Upper lobe of left lung (tissue), 6 donors: ENCODE measurements at regions not wholly inside any gene's neighbourhood (a gene's known extent, or its start where the extent isn't known, plus 50 kb on each side); places are given as distances from the start of the nearest gene placed in this dataset.
A peak's percentile ranks its signal among the peaks of the same experiment; 100 is the strongest.

Experiments used
- ATAC-seq, 2 donors: fragments of 200-7000 bp; cut with Tn5 transposase; one replicate each; pipeline ENCODE4 v1.9.1; 2022; ENCODE audit warnings: mild to moderate bottlenecking in 2 of 2, moderate library complexity in 2 of 2; ENCODE audit not compliant: low FRiP score in 2 of 2
- DNase-seq, 2 donors: peaks; one replicate each; pipeline ENCODE4 v3.0.0-alpha.2; 2019 to 2020
- H3K27ac ChIP-seq, 4 donors: fragments of 200-600 bp; sonication (generic); one replicate each; pipeline ENCODE4 v1.5.1; 2016 to 2019
- H3K27me3 ChIP-seq, 4 donors: fragments of 200-600 bp; sonication (generic); one replicate each; pipeline ENCODE4 v1.5.1; 2017 to 2019
- H3K36me3 ChIP-seq, 4 donors: fragments of 200-600 bp; sonication (generic); one replicate each; pipeline ENCODE4 v1.5.1; 2016 to 2019
- H3K4me1 ChIP-seq, 4 donors: fragments of 200-600 bp; sonication (generic); one replicate each; pipeline ENCODE4 v1.5.1; 2018 to 2019
- H3K4me3 ChIP-seq, 4 donors: fragments of 200-600 bp; sonication (generic); one replicate each; pipeline ENCODE4 v1.5.1; 2017 to 2019; ENCODE audit warnings: mild to moderate bottlenecking in 2 of 4, moderate library complexity in 1 of 4
- H3K9me3 ChIP-seq, 4 donors: fragments of 200-600 bp; sonication (generic); one replicate each; pipeline ENCODE4 v1.5.1; 2018 to 2019
- CTCF ChIP-seq, 6 experiments: fragments of 450-650 bp in 4 of 6; fragments of 200-600 bp in 2 of 6; sonication (generic) in 2 of 6; IDR thresholded peaks; one replicate each; pipeline ENCODE4 v1.5.1; 2016 to 2019; ENCODE audit warnings: antibody characterized with exemption in 6 of 6
- EP300 ChIP-seq, 4 donors: sonication (generic); formaldehyde crosslinking; IDR thresholded peaks; one replicate each; pipeline ENCODE4 v1.5.1; 2017; ENCODE audit warnings: antibody characterized with exemption in 4 of 4, control low read depth in 2 of 4
- POLR2A ChIP-seq, 4 donors: fragments of 450-650 bp; IDR thresholded peaks; one replicate each; pipeline ENCODE4 v1.5.1; 2016 to 2017; ENCODE audit warnings: antibody characterized with exemption in 4 of 4, mild to moderate bottlenecking in 2 of 4
- POLR2AphosphoS5 ChIP-seq, 2 donors: sonication (generic); formaldehyde crosslinking; IDR thresholded peaks; one replicate each; pipeline ENCODE4 v1.5.1; 2017; ENCODE audit warnings: antibody characterized with exemption in 2 of 2
- WGBS, 2 donors: methylation state at CpG; one replicate each; pipeline ENCODE4 v1.1.5; 2017 to 2018; 5-methylcytosine and 5-hydroxymethylcytosine counted together
- donor health status: DM: no; HTN: no; CAD: no; lungs with moderate emphysema.
- donor health status: DM: no; HTN: yes; CAD: no; lungs with severe emphysema.

- no peaks in the 10 kb centered on the region for H3K27me3 ChIP-seq
- H3K36me3 ChIP-seq: no peaks in the 10 kb centered on the region
- DNase-seq (no peak), ATAC-seq (no peak)
- H3K4me1 ChIP-seq: peaks cover 5 to 23% (median 11%) of the 10 kb centered on the region in 4 donors
- TF ChIP-seq POLR2AphosphoS5 (IDR thresholded peaks at IDR 0.05): no peak
- H3K9me3 ChIP-seq: no peaks in the 10 kb centered on the region
- no peak overlapping the region for H3K27ac ChIP-seq
- WGBS, 2 donors: 98 to 100% methylated on average over 2 of the region's 2 CpGs
- no peak overlapping the region for H3K4me3 ChIP-seq
Measured at GRCh38 chr9:109919736-109920408, 139.9 kb downstream of the PALM2AKAP2 start.

GRCh38 chr9:109922617-109923470 is 142.8 kb downstream of the PALM2AKAP2 start:
- WGBS, 2 donors: 52 to 60% methylated on average over 2 of the region's 2 CpGs

GRCh38 chr9:109923471-109923760 is 143.4 kb downstream of the PALM2AKAP2 start:
- TF ChIP-seq CTCF (IDR thresholded peaks at IDR 0.05) (no peak), EP300 (IDR thresholded peaks at IDR 0.05) (no peak), POLR2A (IDR thresholded peaks at IDR 0.05) (no peak), POLR2AphosphoS5 (IDR thresholded peaks at IDR 0.05) (peak in 1 of 2 donors; percentile 34)
- WGBS, 2 donors: 54 to 56% methylated on average over 5 of the region's 5 CpGs
- H3K4me1 ChIP-seq: peaks cover 3 to 15% (median 5%) of the 10 kb centered on the region in 4 donors
- no peaks in the 10 kb centered on the region for H3K27me3 ChIP-seq
- H3K9me3 ChIP-seq: no peaks in the 10 kb centered on the region
- H3K36me3 ChIP-seq: no peaks in the 10 kb centered on the region
- H3K4me3 ChIP-seq: no peak overlapping the region
- peak overlapping the region in 1 of 4 donors; percentile 37 for H3K27ac ChIP-seq
- no peak for DNase-seq
- no peak for ATAC-seq

More at GRCh38 chr9:109922617-109923470, 142.8 kb downstream of the PALM2AKAP2 start:
- Histone ChIP-seq H3K27me3 (no peaks in the 10 kb centered on the region), H3K4me3 (no peak overlapping the region), H3K4me1 (peaks cover 5 to 20% (median 10%) of the 10 kb centered on the region in 4 donors), H3K36me3 (no peaks in the 10 kb centered on the region), H3K9me3 (no peaks in the 10 kb centered on the region), H3K27ac (peak overlapping the region in 1 of 4 donors; percentile 4)
- no peak for ATAC-seq
- no peak for DNase-seq
- TF ChIP-seq CTCF (IDR thresholded peaks at IDR 0.05) (no peak), POLR2AphosphoS5 (IDR thresholded peaks at IDR 0.05) (no peak), EP300 (IDR thresholded peaks at IDR 0.05) (no peak), POLR2A (IDR thresholded peaks at IDR 0.05) (no peak)

GRCh38 chr9:109923806-109924205 is 143.8 kb downstream of the PALM2AKAP2 start:
- H3K4me1 ChIP-seq: peaks cover 0 to 11% (median 3%) of the 10 kb centered on the region in 4 donors
- peak overlapping the region in 1 of 4 donors; percentile 37 for H3K27ac ChIP-seq
- DNase-seq (no peak), ATAC-seq (no peak)
- no peaks in the 10 kb centered on the region for H3K36me3 ChIP-seq
- TF ChIP-seq EP300 (IDR thresholded peaks at IDR 0.05) (no peak), CTCF (IDR thresholded peaks at IDR 0.05) (no peak), POLR2AphosphoS5 (IDR thresholded peaks at IDR 0.05) (no peak), POLR2A (IDR thresholded peaks at IDR 0.05) (no peak)
- H3K9me3 ChIP-seq: no peaks in the 10 kb centered on the region
- no peaks in the 10 kb centered on the region for H3K27me3 ChIP-seq
- 74 to 84% methylated on average over 3 of the region's 3 CpGs for WGBS, 2 donors
- no peak overlapping the region for H3K4me3 ChIP-seq

- WGBS, 2 donors: 91 to 99% methylated on average over 2 of the region's 2 CpGs
- no peak for ATAC-seq
- TF ChIP-seq POLR2A (IDR thresholded peaks at IDR 0.05) (no peak), POLR2AphosphoS5 (IDR thresholded peaks at IDR 0.05) (no peak), EP300 (IDR thresholded peaks at IDR 0.05) (no peak), CTCF (IDR thresholded peaks at IDR 0.05) (no peak)
- DNase-seq: no peak
- Histone ChIP-seq H3K27ac (no peak overlapping the region), H3K27me3 (no peaks in the 10 kb centered on the region), H3K36me3 (no peaks in the 10 kb centered on the region), H3K9me3 (no peaks in the 10 kb centered on the region), H3K4me3 (no peak overlapping the region), H3K4me1 (peaks cover 0 to 9% (median 3%) of the 10 kb centered on the region in 4 donors)
Measured at GRCh38 chr9:109925799-109926198, 145.8 kb downstream of the PALM2AKAP2 start.
